HG03039 (cell line): ENCODE measurements at regions not wholly inside any gene's neighbourhood (a gene's known extent, or its start where the extent isn't known, plus 50 kb on each side); places are given as distances from the start of the nearest gene placed in this dataset.

Source experiments
- ATAC-seq: cut with Tn5 transposase; IDR thresholded peaks from one replicate; pipeline ENCODE4 v1.9.1; 2021; ENCODE audit warnings: mild to moderate bottlenecking, moderate library complexity; ENCODE audit not compliant: unreplicated experiment

- no peak for ATAC-seq
Observed at GRCh38 chr2:18639756-18640453, 50.5 kb upstream of the NT5C1B start.
